ENCODE measurements at regions not wholly inside any gene's neighbourhood (a gene's known extent, or its start where the extent isn't known, plus 50 kb on each side); places are given as distances from the start of the nearest gene placed in this dataset.
"Not testable (repeated sequence)": the region's sequence is repeated elsewhere in the genome, so short reads cannot be mapped to it uniquely, and the experiment has no call there.

- DNase-seq (ENCODE audit: low read depth, low spot score) (no peak), FAIRE-seq (no peak)
- Histone ChIP-seq H3K4me3 (ENCODE audit: control insufficient read depth in 2 of 3, extremely low read depth in 1 of 3, insufficient read depth in 2 of 3, low read depth in 1 of 3, low read length in 3 of 3) (no peak overlapping the region), H4K20me1 (ENCODE audit: control insufficient read depth, extremely low read depth, insufficient read depth, low read length) (no peaks in the 10 kb centered on the region), H3K36me3 (ENCODE audit: control insufficient read depth in 2 of 2, extremely low read depth in 1 of 2, insufficient read depth in 2 of 2, low read length in 2 of 2) (no peaks in the 10 kb centered on the region), H3K27me3 (ENCODE audit: control insufficient read depth, extremely low read depth, insufficient read depth, low read length) (no peaks in the 10 kb centered on the region), H3K27ac (ENCODE audit: control insufficient read depth, insufficient read depth, low read length) (no peak overlapping the region), H3K9ac (ENCODE audit: control insufficient read depth, extremely low read depth, insufficient read depth, low read length) (no peak overlapping the region), H3K9me1 (ENCODE audit: control insufficient read depth, extremely low read depth, insufficient read depth, low read length) (no peaks in the 10 kb centered on the region), H2AFZ (ENCODE audit: control insufficient read depth, low read length) (no peak overlapping the region), H3K4me1 (ENCODE audit: control insufficient read depth, extremely low read depth, insufficient read depth, low read length) (no peaks in the 10 kb centered on the region), H3K4me2 (ENCODE audit: control insufficient read depth, extremely low read depth, insufficient read depth, low read depth, low read length) (no peak overlapping the region), H3K9me3 (ENCODE audit: control insufficient read depth, low read depth, low read length) (no peaks in the 10 kb centered on the region), H3K79me2 (ENCODE audit: control insufficient read depth, insufficient read depth, low read length) (no peaks in the 10 kb centered on the region)
- TF ChIP-seq EZH2 (IDR thresholded peaks at IDR 0.05; ENCODE audit: low read length) (no peak), CTCF (optimal IDR thresholded peaks at IDR 0.05 in 1 of 3, IDR thresholded peaks at IDR 0.05 in 1 of 3, conservative IDR thresholded peaks at IDR 0.05 in 1 of 3; ENCODE audit: extremely low read depth in 1 of 3, insufficient read depth in 2 of 3, low read length in 3 of 3) (no peak)
- dilution Hi-C loops (cut with MboI; ENCODE audit: extremely low pct_ligation_motif_present, low sequenced_read_pairs) = no loop called here
These were observed 521.4 kb upstream of the FOXG1 start for GRCh38 chr14:28245216-28245615.

GRCh38 chr14:28247491-28247890, 519.1 kb upstream of the FOXG1 start:
- Histone ChIP-seq H3K4me1 (ENCODE audit: control insufficient read depth, extremely low read depth, insufficient read depth, low read length) (no peaks in the 10 kb centered on the region), H3K9me1 (ENCODE audit: control insufficient read depth, extremely low read depth, insufficient read depth, low read length) (no peaks in the 10 kb centered on the region), H3K27me3 (ENCODE audit: control insufficient read depth, extremely low read depth, insufficient read depth, low read length) (no peaks in the 10 kb centered on the region), H2AFZ (ENCODE audit: control insufficient read depth, low read length) (no peak overlapping the region), H3K36me3 (ENCODE audit: control insufficient read depth in 2 of 2, extremely low read depth in 1 of 2, insufficient read depth in 2 of 2, low read length in 2 of 2) (no peaks in the 10 kb centered on the region), H3K79me2 (ENCODE audit: control insufficient read depth, insufficient read depth, low read length) (no peaks in the 10 kb centered on the region), H3K9ac (ENCODE audit: control insufficient read depth, extremely low read depth, insufficient read depth, low read length) (no peak overlapping the region), H3K4me2 (ENCODE audit: control insufficient read depth, extremely low read depth, insufficient read depth, low read depth, low read length) (no peak overlapping the region), H3K4me3 (ENCODE audit: control insufficient read depth in 2 of 3, extremely low read depth in 1 of 3, insufficient read depth in 2 of 3, low read depth in 1 of 3, low read length in 3 of 3) (no peak overlapping the region), H3K9me3 (ENCODE audit: control insufficient read depth, low read depth, low read length) (no peaks in the 10 kb centered on the region), H4K20me1 (ENCODE audit: control insufficient read depth, extremely low read depth, insufficient read depth, low read length) (no peaks in the 10 kb centered on the region), H3K27ac (ENCODE audit: control insufficient read depth, insufficient read depth, low read length) (no peak overlapping the region)
- FAIRE-seq (no peak), DNase-seq (ENCODE audit: low read depth, low spot score) (no peak)
- dilution Hi-C loops (cut with MboI; ENCODE audit: extremely low pct_ligation_motif_present, low sequenced_read_pairs) = no loop called here
- no peak for TF ChIP-seq EZH2 (IDR thresholded peaks at IDR 0.05; ENCODE audit: low read length)
- no peak for TF ChIP-seq CTCF (optimal IDR thresholded peaks at IDR 0.05 in 1 of 3, IDR thresholded peaks at IDR 0.05 in 1 of 3, conservative IDR thresholded peaks at IDR 0.05 in 1 of 3; ENCODE audit: extremely low read depth in 1 of 3, insufficient read depth in 2 of 3, low read length in 3 of 3)

GRCh38 chr14:28252124-28252523, 514.5 kb upstream of the FOXG1 start:
- H3K4me3 ChIP-seq (ENCODE audit: control insufficient read depth in 2 of 3, extremely low read depth in 1 of 3, insufficient read depth in 2 of 3, low read depth in 1 of 3, low read length in 3 of 3); H4K20me1 ChIP-seq (ENCODE audit: control insufficient read depth, extremely low read depth, insufficient read depth, low read length); H3K9me1 ChIP-seq (ENCODE audit: control insufficient read depth, extremely low read depth, insufficient read depth, low read length); H3K79me2 ChIP-seq (ENCODE audit: control insufficient read depth, insufficient read depth, low read length); H2AFZ ChIP-seq (ENCODE audit: control insufficient read depth, low read length); H3K4me2 ChIP-seq (ENCODE audit: control insufficient read depth, extremely low read depth, insufficient read depth, low read depth, low read length); H3K27ac ChIP-seq (ENCODE audit: control insufficient read depth, insufficient read depth, low read length); H3K9me3 ChIP-seq (ENCODE audit: control insufficient read depth, low read depth, low read length); H3K36me3 ChIP-seq (ENCODE audit: control insufficient read depth in 2 of 2, extremely low read depth in 1 of 2, insufficient read depth in 2 of 2, low read length in 2 of 2); H3K9ac ChIP-seq (ENCODE audit: control insufficient read depth, extremely low read depth, insufficient read depth, low read length); H3K4me1 ChIP-seq (ENCODE audit: control insufficient read depth, extremely low read depth, insufficient read depth, low read length); DNase-seq (ENCODE audit: low read depth, low spot score); dilution Hi-C loops (cut with MboI; ENCODE audit: extremely low pct_ligation_motif_present, low sequenced_read_pairs); H3K27me3 ChIP-seq (ENCODE audit: control insufficient read depth, extremely low read depth, insufficient read depth, low read length); FAIRE-seq: not testable (repeated sequence)

All from keratinocyte (primary cell).